Brain microvascular endothelial cell (primary cell): ENCODE measurements at regions not wholly inside any gene's neighbourhood (a gene's known extent, or its start where the extent isn't known, plus 50 kb on each side); places are given as distances from the start of the nearest gene placed in this dataset.

Experiments
- DNase-seq: peaks from one replicate; pipeline ENCODE4 v3.0.0-alpha.2; 2020
- H3K27ac ChIP-seq: fragments of 250-450 bp; sonication (Bioruptor Pico); 2 replicates; pipeline ENCODE4 v1.5.1; 2020; ENCODE audit warnings: mild to moderate bottlenecking, moderate library complexity
- H3K27me3 ChIP-seq: fragments of 250-450 bp; sonication (Bioruptor Pico); replicated peaks from 2 replicates; pipeline ENCODE4 v1.5.1; 2020; ENCODE audit warnings: mild to moderate bottlenecking
- H3K36me3 ChIP-seq: fragments of 250-450 bp; sonication (Bioruptor Pico); replicated peaks from 2 replicates; pipeline ENCODE4 v1.5.1; 2020; ENCODE audit warnings: mild to moderate bottlenecking
- H3K4me3 ChIP-seq: 2 replicates; pipeline ENCODE4 v1.5.1; 2011; ENCODE audit warnings: low read depth, mild to moderate bottlenecking, control low read depth, low read length, moderate library complexity
- CTCF ChIP-seq: IDR thresholded peaks from 2 replicates; pipeline ENCODE4 v1.5.1; 2011; ENCODE audit warnings: low read depth, mild to moderate bottlenecking, moderate library complexity, low read length, control low read depth, inconsistent platforms; ENCODE audit errors: missing control alignments
- in situ Hi-C: cut with HindIII; loops from 2 replicates; pipeline ENCODE4 v1.10.0; 2017; ENCODE audit warnings: low sequenced_read_pairs, low pct_ligation_motif_present

DNA sequence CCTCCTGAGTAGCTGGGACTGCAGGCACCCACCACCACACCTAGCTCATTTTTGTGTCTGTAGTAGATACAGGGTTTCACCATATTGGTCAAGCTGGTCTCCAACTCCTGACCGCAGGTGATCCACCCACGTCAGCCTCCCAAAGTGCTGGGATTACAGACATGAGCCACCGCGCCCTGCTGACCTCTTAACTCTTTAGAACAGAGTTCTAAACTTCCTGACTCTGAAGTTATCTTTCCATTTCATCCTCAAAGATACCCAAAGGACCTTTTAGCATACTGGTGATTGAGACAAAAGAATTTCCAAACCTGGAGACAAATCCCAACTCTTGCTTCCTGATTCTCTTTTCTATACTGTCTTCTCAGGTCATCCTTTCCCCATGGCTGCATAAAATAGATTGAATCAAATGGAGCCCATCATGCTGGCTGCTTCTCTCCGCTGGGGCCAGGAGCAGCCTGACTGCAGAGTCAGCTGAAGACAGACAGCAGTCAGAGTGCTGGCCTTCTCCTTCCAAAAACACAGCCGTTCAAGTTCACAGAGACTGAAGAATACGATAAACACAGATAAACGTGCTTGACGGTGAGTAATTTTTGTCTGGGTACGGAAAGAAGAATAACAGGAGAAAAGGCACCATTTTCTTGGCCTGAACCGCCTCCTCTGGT is 76.5 kb upstream of the ATF7IP2 start:
- Histone ChIP-seq H3K36me3 (no peaks in the 10 kb centered on the region), H3K27me3 (no peaks in the 10 kb centered on the region), H3K27ac (no peak overlapping the region), H3K4me3 (no peak overlapping the region)
- in situ Hi-C loops: no loop called here
- no peak for DNase-seq
- TF ChIP-seq CTCF: no peak

- DNase-seq: no peak
- H3K4me3 ChIP-seq: no peak overlapping the region
- H3K36me3 ChIP-seq: no peaks in the 10 kb centered on the region
- in situ Hi-C loops: no loop called here
- TF ChIP-seq CTCF: no peak
- no peak overlapping the region for H3K27ac ChIP-seq
- no peaks in the 10 kb centered on the region for H3K27me3 ChIP-seq
Measured at GRCh38 chr16:10312008-10312407, 73.9 kb upstream of the ATF7IP2 start.

DNA sequence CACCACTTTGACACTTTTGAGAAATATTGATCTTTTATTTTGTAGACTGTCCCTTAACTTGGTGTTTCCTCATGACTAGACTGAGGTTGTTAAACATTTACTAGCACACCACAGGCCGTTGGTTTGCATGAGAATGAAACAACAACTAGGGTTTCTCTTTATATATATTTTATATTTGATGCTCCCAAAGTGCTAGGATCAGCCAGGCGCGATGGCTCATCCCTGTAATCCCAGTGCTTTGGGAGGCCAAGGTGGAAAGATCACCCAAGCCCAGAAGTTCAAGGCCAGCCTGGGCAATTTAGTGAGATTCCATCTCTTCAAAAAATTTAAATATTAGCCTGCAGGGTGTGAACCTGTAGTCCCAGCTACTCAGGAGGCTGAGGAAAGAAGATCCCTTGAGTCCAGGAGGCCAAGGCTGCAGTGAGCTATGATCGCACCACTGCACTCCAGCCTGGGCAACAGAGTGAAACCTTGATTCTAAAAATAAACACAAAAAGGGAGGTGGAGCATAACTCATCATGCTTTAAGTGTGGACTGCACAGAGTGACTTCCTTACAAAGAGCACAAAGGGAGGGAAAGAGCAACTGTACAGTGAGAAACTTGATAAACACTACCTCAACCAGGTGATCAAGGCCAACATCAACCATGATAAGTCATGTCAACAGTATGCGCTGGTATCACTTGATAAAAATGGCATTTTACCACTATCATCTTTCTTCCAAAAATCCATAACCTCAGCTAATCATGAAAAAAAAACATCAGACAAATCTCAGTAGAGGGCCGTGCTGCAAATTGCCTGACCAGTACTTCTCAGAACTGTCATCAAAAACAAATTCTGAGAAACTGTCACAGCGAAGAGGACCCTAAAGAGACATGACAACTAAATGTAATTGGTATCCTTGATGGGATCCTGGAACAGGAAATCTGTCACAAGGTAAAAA is 72.8 kb upstream of the ATF7IP2 start:
- Histone ChIP-seq H3K4me3 (no peak overlapping the region), H3K36me3 (no peaks in the 10 kb centered on the region), H3K27me3 (no peaks in the 10 kb centered on the region), H3K27ac (no peak overlapping the region)
- in situ Hi-C loops: no loop called here
- TF ChIP-seq CTCF: no peak
- DNase-seq: no peak

DNA sequence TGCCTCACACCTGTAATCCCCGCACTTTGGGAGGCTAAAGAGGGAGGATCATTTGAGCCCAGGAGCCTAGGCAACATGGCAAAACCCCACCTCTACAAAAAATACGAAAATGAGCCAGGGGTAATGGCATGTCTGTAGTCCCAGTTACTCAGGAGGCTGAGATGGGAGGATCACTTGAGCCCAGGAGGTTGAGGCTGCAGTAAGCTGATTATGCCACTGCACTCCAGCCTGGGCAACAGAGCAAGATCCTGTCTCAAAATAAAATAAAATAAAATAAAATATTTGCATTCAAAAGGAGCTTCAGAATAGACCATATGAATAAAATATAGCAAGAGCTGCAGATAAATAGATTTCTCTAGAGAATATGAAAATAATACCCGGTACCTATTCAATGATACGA is 71.5 kb upstream of the ATF7IP2 start:
- Histone ChIP-seq H3K27ac (no peak overlapping the region), H3K36me3 (no peaks in the 10 kb centered on the region), H3K27me3 (no peaks in the 10 kb centered on the region), H3K4me3 (no peak overlapping the region)
- DNase-seq: no peak
- no peak for TF ChIP-seq CTCF
- in situ Hi-C loops: no loop called here

- H3K27ac ChIP-seq: no peak overlapping the region
- no peaks in the 10 kb centered on the region for H3K27me3 ChIP-seq
- no peaks in the 10 kb centered on the region for H3K36me3 ChIP-seq
- no peak for TF ChIP-seq CTCF
- DNase-seq: peak; percentile 1
- H3K4me3 ChIP-seq: no peak overlapping the region
- in situ Hi-C loops: no loop called here
Measured at GRCh38 chr16:10314811-10315210, 71.0 kb upstream of the ATF7IP2 start.
